ENCODE measurements at regions not wholly inside any gene's neighbourhood (a gene's known extent, or its start where the extent isn't known, plus 50 kb on each side); places are given as distances from the start of the nearest gene placed in this dataset.
A peak's percentile ranks its signal among the peaks of the same experiment; 100 is the strongest.

DNA sequence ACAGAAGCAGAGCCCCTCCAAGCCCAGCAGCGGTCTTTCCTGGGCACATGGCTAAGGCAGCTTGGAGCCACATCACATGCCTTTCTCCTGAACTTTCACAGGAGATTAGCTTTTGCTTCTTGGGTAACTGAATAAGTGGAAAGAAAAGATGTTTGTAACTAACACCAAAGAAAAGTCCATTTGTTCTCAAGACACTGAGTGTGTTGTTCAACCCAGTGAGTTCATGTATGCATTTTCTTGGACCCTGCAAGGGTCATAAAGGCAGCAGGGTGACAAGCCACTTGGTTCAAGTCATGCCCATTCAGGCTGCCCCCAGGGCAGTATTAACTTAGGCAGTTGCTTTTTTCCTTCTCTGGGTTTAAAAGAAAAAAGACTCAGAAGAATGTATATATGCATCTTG, 203.4 kb downstream of the FAM76B start:
- no peak for DNase-seq (ENCODE audit: extremely low read depth, low read depth)
- no peak for TF ChIP-seq CTCF (IDR thresholded peaks at IDR 0.05; ENCODE audit: low read depth, low read length)

DNA sequence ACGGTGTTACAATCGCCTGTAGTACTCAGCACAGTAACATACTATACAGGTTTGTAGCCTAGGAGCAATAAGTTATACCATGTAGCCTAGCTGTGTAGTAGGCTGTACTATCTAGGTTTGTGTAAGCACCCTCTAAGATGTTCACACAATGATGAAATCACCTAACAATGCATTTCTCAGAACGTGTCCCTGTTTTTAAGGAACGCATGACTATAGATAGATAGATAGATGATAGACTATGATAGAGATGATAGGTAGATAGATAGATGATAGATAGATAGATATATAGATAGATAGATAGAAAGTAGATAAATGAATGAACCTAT, 203.9 kb downstream of the FAM76B start:
- DNase-seq (ENCODE audit: extremely low read depth, low read depth) = no peak
- TF ChIP-seq CTCF (IDR thresholded peaks at IDR 0.05; ENCODE audit: low read depth, low read length) = no peak

DNA sequence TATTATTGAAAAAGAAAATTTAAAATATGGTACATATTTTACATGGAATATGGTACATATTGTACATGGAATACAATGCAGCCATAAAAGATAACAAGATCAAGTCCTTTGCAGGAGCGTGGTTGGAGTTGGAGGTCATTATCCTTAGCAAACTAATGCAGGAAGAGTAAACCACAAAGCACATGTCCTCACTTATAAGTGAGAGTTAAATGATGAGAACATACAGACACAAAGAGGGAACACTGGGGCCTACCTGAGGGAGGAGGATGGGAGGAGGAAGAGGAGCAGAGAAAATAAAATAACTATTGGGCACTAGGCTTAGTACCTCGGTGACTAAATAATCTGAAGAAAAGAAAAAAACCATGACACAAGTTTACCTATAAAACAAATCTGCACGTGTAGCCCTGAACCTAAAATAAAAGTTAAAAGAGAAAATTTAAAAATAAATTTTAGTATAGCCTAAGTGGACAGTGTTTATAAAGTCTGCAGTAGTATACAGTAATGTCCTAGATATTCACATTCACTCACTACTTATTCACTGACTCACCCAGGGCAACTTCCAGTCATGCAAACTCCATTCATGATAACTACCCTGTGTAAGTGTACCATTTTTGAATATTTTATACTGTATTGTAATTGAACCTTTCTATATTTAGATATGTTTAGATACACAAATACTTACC, 204.4 kb downstream of the FAM76B start:
- DNase-seq (ENCODE audit: extremely low read depth, low read depth) = no peak
- no peak for TF ChIP-seq CTCF (IDR thresholded peaks at IDR 0.05; ENCODE audit: low read depth, low read length)

- TF ChIP-seq CTCF (IDR thresholded peaks at IDR 0.05; ENCODE audit: low read depth, low read length) = no peak
- no peak for DNase-seq (ENCODE audit: extremely low read depth, low read depth)
These were observed 205.0 kb downstream of the FAM76B start for GRCh38 chr11:95584589-95584988.

- no peak for DNase-seq (ENCODE audit: extremely low read depth, low read depth)
- no peak for TF ChIP-seq CTCF (IDR thresholded peaks at IDR 0.05; ENCODE audit: low read depth, low read length)
These were observed 205.4 kb downstream of the FAM76B start for GRCh38 chr11:95584180-95584579.

DNA sequence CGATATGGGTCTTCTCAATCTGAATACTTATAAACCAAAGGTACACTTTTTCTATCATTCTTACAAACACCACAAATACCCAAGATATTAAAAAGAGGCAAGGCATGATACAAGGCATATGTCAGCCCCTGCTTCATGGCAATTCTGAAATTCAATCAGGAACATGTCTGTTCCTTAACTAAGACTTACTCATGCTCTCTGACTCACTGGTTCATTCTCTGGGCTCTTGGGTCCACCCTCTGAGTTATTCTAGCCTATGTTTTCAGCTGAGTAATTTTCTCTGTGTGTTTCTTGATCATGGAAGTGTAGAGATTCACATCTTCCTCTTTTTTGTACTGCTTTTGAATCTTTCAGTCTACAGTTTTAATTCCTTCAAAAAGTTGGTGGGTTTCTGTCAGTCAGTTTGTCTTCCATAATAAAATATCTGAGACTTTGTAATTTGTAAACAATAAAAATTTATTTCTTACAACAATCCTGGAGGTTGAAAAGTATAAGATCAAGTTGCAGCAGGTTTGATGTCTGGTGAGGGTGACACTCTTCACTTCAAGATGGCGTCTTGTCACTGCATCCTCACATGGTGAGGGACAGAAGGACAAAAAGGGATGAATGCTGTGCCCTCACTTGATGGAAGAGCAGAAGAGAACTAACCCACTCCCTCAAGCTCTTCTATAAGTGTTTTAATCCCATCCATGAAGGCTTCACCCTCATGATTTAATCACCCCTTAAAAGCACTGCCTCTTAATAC, 211.7 kb downstream of the FAM76B start:
- TF ChIP-seq CTCF (IDR thresholded peaks at IDR 0.05; ENCODE audit: low read depth, low read length) = peak; percentile 2
- DNase-seq (ENCODE audit: extremely low read depth, low read depth) = no peak

- TF ChIP-seq CTCF (IDR thresholded peaks at IDR 0.05; ENCODE audit: low read depth, low read length) = no peak
- no peak for DNase-seq (ENCODE audit: extremely low read depth, low read depth)
These were observed 213.3 kb downstream of the FAM76B start for GRCh38 chr11:95576146-95576845.

Measured in AG09319 (cell line).